Neural progenitor cell (in vitro differentiated cells): ENCODE measurements at regions not wholly inside any gene's neighbourhood (a gene's known extent, or its start where the extent isn't known, plus 50 kb on each side); places are given as distances from the start of the nearest gene placed in this dataset.

Experiments used
- DNase-seq: peaks from one replicate; pipeline ENCODE4 v3.0.0-alpha.2; 2016; ENCODE audit warnings: low spot score
- H2AFZ ChIP-seq: fragments of 200-600 bp; sonication (generic); replicated peaks from 2 replicates; pipeline ENCODE4 v1.6.1; 2016; ENCODE audit warnings: antibody characterized with exemption
- H3F3A ChIP-seq: fragments of 200-600 bp; sonication (generic); 2 replicates; pipeline ENCODE4 v1.6.1; 2016; ENCODE audit warnings: antibody characterized with exemption, low read depth
- H3K27ac ChIP-seq: fragments of 200-600 bp; sonication (generic); 2 replicates; pipeline ENCODE4 v1.5.1; 2016; ENCODE audit warnings: mild to moderate bottlenecking
- H3K27me3 ChIP-seq: fragments of 200-600 bp; sonication (generic); 2 replicates; pipeline ENCODE4 v1.6.1; 2016; ENCODE audit warnings: mild to moderate bottlenecking, moderate library complexity
- H3K36me3 ChIP-seq: fragments of 200-600 bp; sonication (generic); 2 replicates; pipeline ENCODE4 v1.5.1; 2016
- H3K4me1 ChIP-seq: fragments of 200-600 bp; sonication (generic); 2 replicates; pipeline ENCODE4 v1.6.1; 2016; ENCODE audit warnings: mixed run types
- H3K4me2 ChIP-seq: fragments of 200-600 bp; sonication (generic); 2 replicates; pipeline ENCODE4 v1.6.1; 2016
- H3K4me3 ChIP-seq: fragments of 200-600 bp; sonication (generic); 2 replicates; pipeline ENCODE4 v1.5.1; 2016
- H3K79me2 ChIP-seq: fragments of 200-600 bp; sonication (generic); 2 replicates; pipeline ENCODE4 v1.6.1; 2016; ENCODE audit warnings: low read depth
- H3K9ac ChIP-seq: fragments of 200-600 bp; sonication (generic); 2 replicates; pipeline ENCODE4 v1.6.1; 2016
- H3K9me3 ChIP-seq: fragments of 200-600 bp; sonication (generic); 2 replicates; pipeline ENCODE4 v1.5.1; 2016; ENCODE audit warnings: low read depth
- H4K20me1 ChIP-seq: fragments of 200-600 bp; sonication (generic); 2 replicates; pipeline ENCODE4 v1.6.1; 2016; ENCODE audit warnings: low read depth
- H3K27ac Mint-ChIP-seq: 3 replicates; pipeline ENCODE4 v1.8.0; 2021; ENCODE audit warnings: mixed read lengths
- H3K27me3 Mint-ChIP-seq: 2 replicates; pipeline ENCODE4 v1.8.0; 2022; ENCODE audit warnings: low read depth, mild to moderate bottlenecking, inconsistent platforms, moderate library complexity, mixed read lengths; ENCODE audit not compliant: insufficient read depth
- H3K36me3 Mint-ChIP-seq: 3 replicates; pipeline ENCODE4 v1.8.0; 2021; ENCODE audit warnings: mixed read lengths
- H3K4me1 Mint-ChIP-seq: 3 replicates; pipeline ENCODE4 v1.8.0; 2021; ENCODE audit warnings: mixed read lengths
- H3K4me3 Mint-ChIP-seq: 3 replicates; pipeline ENCODE4 v1.8.0; 2021; ENCODE audit warnings: mild to moderate bottlenecking, moderate library complexity, mixed read lengths
- H3K9me3 Mint-ChIP-seq: 3 replicates; pipeline ENCODE4 v1.8.0; 2020; ENCODE audit warnings: mixed read lengths
- CTCF ChIP-seq: fragments of 200-600 bp; sonication (generic); IDR thresholded peaks from 2 replicates; pipeline ENCODE4 v1.5.1; 2017; ENCODE audit warnings: antibody characterized with exemption, mild to moderate bottlenecking
- EZH2 ChIP-seq: fragments of 200-600 bp; sonication (generic); IDR thresholded peaks from 2 replicates; pipeline ENCODE4 v1.6.1; 2017; ENCODE audit warnings: antibody characterized with exemption, mild to moderate bottlenecking, moderate library complexity
- EZH2phosphoT487 ChIP-seq: fragments of 200-600 bp; sonication (generic); IDR thresholded peaks from 2 replicates; pipeline ENCODE4 v1.6.1; 2017; ENCODE audit warnings: antibody characterized with exemption

GRCh38 chr13:97535614-97536013, 101.6 kb downstream of the RAP2A start:
- Histone ChIP-seq H3K4me2 (no peak overlapping the region), H3K36me3 (no peaks in the 10 kb centered on the region), H3K9me3 (no peaks in the 10 kb centered on the region), H3F3A (no peaks in the 10 kb centered on the region), H2AFZ (no peak overlapping the region), H3K27me3 (no peaks in the 10 kb centered on the region), H3K79me2 (no peaks in the 10 kb centered on the region), H3K9ac (no peak overlapping the region), H3K4me3 (no peak overlapping the region), H3K27ac (no peak overlapping the region), H4K20me1 (no peaks in the 10 kb centered on the region), H3K4me1 (no peaks in the 10 kb centered on the region)
- Mint-ChIP-seq H3K9me3 (no peaks in the 10 kb centered on the region), H3K4me1 (no peaks in the 10 kb centered on the region), H3K27me3 (no peaks in the 10 kb centered on the region), H3K36me3 (no peaks in the 10 kb centered on the region), H3K27ac (no peak overlapping the region), H3K4me3 (no peak overlapping the region)
- TF ChIP-seq EZH2phosphoT487, result no peak
- no peak for TF ChIP-seq CTCF
- TF ChIP-seq EZH2, result no peak
- no peak for DNase-seq

- Mint-ChIP-seq H3K4me1 (no peaks in the 10 kb centered on the region), H3K27ac (no peak overlapping the region), H3K36me3 (no peaks in the 10 kb centered on the region), H3K27me3 (no peaks in the 10 kb centered on the region), H3K9me3 (no peaks in the 10 kb centered on the region), H3K4me3 (no peak overlapping the region)
- no peak overlapping the region for H3K27ac ChIP-seq
- H3K79me2 ChIP-seq, result no peaks in the 10 kb centered on the region
- DNase-seq, result no peak
- H3F3A ChIP-seq, result no peaks in the 10 kb centered on the region
- H3K27me3 ChIP-seq, result no peaks in the 10 kb centered on the region
- H3K4me1 ChIP-seq, result no peaks in the 10 kb centered on the region
- H2AFZ ChIP-seq, result no peak overlapping the region
- TF ChIP-seq EZH2, result no peak
- no peak for TF ChIP-seq CTCF
- no peak for TF ChIP-seq EZH2phosphoT487
- no peaks in the 10 kb centered on the region for H4K20me1 ChIP-seq
- H3K4me2 ChIP-seq, result no peak overlapping the region
- no peak overlapping the region for H3K4me3 ChIP-seq
- H3K9me3 ChIP-seq, result no peaks in the 10 kb centered on the region
- H3K9ac ChIP-seq, result no peak overlapping the region
- H3K36me3 ChIP-seq, result no peaks in the 10 kb centered on the region
Observed at GRCh38 chr13:97537110-97537509, 103.1 kb downstream of the RAP2A start.

GRCh38 chr13:97538203-97538602, 104.2 kb downstream of the RAP2A start:
- Histone ChIP-seq H3K4me2 (no peak overlapping the region), H3K4me1 (no peaks in the 10 kb centered on the region), H3K27me3 (no peaks in the 10 kb centered on the region), H3K9me3 (no peaks in the 10 kb centered on the region), H3F3A (no peaks in the 10 kb centered on the region), H3K79me2 (no peaks in the 10 kb centered on the region), H4K20me1 (no peaks in the 10 kb centered on the region), H2AFZ (no peak overlapping the region), H3K27ac (no peak overlapping the region), H3K4me3 (no peak overlapping the region), H3K36me3 (no peaks in the 10 kb centered on the region), H3K9ac (no peak overlapping the region)
- DNase-seq, result no peak
- Mint-ChIP-seq H3K4me1 (peaks cover 4% of the 10 kb centered on the region), H3K27me3 (no peaks in the 10 kb centered on the region), H3K36me3 (no peaks in the 10 kb centered on the region), H3K4me3 (no peak overlapping the region), H3K27ac (no peak overlapping the region), H3K9me3 (no peaks in the 10 kb centered on the region)
- TF ChIP-seq EZH2phosphoT487 (no peak), EZH2 (no peak), CTCF (no peak)
